ENCODE measurements at regions not wholly inside any gene's neighbourhood (a gene's known extent, or its start where the extent isn't known, plus 50 kb on each side); places are given as distances from the start of the nearest gene placed in this dataset.

- no peak for FAIRE-seq
- TF ChIP-seq CTCF (IDR thresholded peaks at IDR 0.05; ENCODE audit: insufficient read depth, missing control alignments) = no peak
- no peak for DNase-seq (ENCODE audit: insufficient read length, low spot score)
These were observed 376.4 kb upstream of the DDHD1 start for GRCh38 chr14:53529519-53529918.

GRCh38 chr14:53528185-53528671 lies 375.1 kb upstream of the DDHD1 start:
- no peak for FAIRE-seq
- no peak for TF ChIP-seq CTCF (IDR thresholded peaks at IDR 0.05; ENCODE audit: insufficient read depth, missing control alignments)

GRCh38 chr14:53526200-53526599 lies 373.1 kb upstream of the DDHD1 start:
- no peak for DNase-seq (ENCODE audit: insufficient read length, low spot score)
- TF ChIP-seq CTCF (IDR thresholded peaks at IDR 0.05; ENCODE audit: insufficient read depth, missing control alignments) = no peak
- no peak for FAIRE-seq

More at GRCh38 chr14:53528185-53528671, 375.1 kb upstream of the DDHD1 start:
- no peak for DNase-seq (ENCODE audit: insufficient read length, low spot score)

GRCh38 chr14:53525608-53526007 lies 372.5 kb upstream of the DDHD1 start:
- DNase-seq (ENCODE audit: insufficient read length, low spot score) (no peak), FAIRE-seq (no peak)
- no peak for TF ChIP-seq CTCF (IDR thresholded peaks at IDR 0.05; ENCODE audit: insufficient read depth, missing control alignments)

GRCh38 chr14:53524391-53524790 lies 371.3 kb upstream of the DDHD1 start:
- FAIRE-seq (no peak), DNase-seq (ENCODE audit: insufficient read length, low spot score) (no peak)
- no peak for TF ChIP-seq CTCF (IDR thresholded peaks at IDR 0.05; ENCODE audit: insufficient read depth, missing control alignments)

- FAIRE-seq (no peak), DNase-seq (ENCODE audit: insufficient read length, low spot score) (no peak)
- no peak for TF ChIP-seq CTCF (IDR thresholded peaks at IDR 0.05; ENCODE audit: insufficient read depth, missing control alignments)
These were observed 370.1 kb upstream of the DDHD1 start for GRCh38 chr14:53523226-53523625.

- TF ChIP-seq CTCF (IDR thresholded peaks at IDR 0.05; ENCODE audit: insufficient read depth, missing control alignments) = no peak
- FAIRE-seq (no peak), DNase-seq (ENCODE audit: insufficient read length, low spot score) (no peak)
These were observed 367.2 kb upstream of the DDHD1 start for GRCh38 chr14:53520078-53520928.

Data from D721Med (cell line).